ENCODE measurements at regions not wholly inside any gene's neighbourhood (a gene's known extent, or its start where the extent isn't known, plus 50 kb on each side); places are given as distances from the start of the nearest gene placed in this dataset.

- 37% methylated on average over 5 of the region's 5 CpGs for WGBS (ENCODE audit: low lambda C conversion rate)
- ChIA-PET CTCF (ENCODE audit: low intra/inter-chr PET ratio, low total read pairs) (no interaction called here), POLR2A (no interaction called here)
- Histone ChIP-seq H3K9ac (ENCODE audit: insufficient read depth, low read depth, low read length) (no peak overlapping the region), H3K9me3 (ENCODE audit: low read length) (no peaks in the 10 kb centered on the region), H3K79me2 (ENCODE audit: insufficient read depth, low read length) (no peaks in the 10 kb centered on the region), H3K36me3 (replicated peaks in 1 of 2; ENCODE audit: control insufficient read depth in 1 of 2, insufficient read depth in 2 of 2, low read length in 2 of 2) (no peaks in the 10 kb centered on the region), H3K4me2 (ENCODE audit: low read depth, low read length) (no peak overlapping the region), H3K27me3 (ENCODE audit: control insufficient read depth in 1 of 2, insufficient read depth in 2 of 2, low read length in 2 of 2) (no peaks in the 10 kb centered on the region), H2AFZ (ENCODE audit: low read length) (no peak overlapping the region), H4K20me1 (ENCODE audit: insufficient read depth, low read length) (no peaks in the 10 kb centered on the region), H3K4me3 (replicated peaks in 1 of 3; ENCODE audit: insufficient read depth in 1 of 3, low read depth in 2 of 3, low read length in 3 of 3) (no peak overlapping the region), H3K27ac (ENCODE audit: extremely low read length, insufficient read depth, low read length) (no peak overlapping the region), H3K4me1 (ENCODE audit: insufficient read depth, low read length) (peaks cover 11% of the 10 kb centered on the region)
- ATAC-seq (no peak), DNase-seq (ENCODE audit: low spot score) (no peak), FAIRE-seq (no peak)
- TF ChIP-seq SMC3 (IDR thresholded peaks at IDR 0.05; ENCODE audit: low read length), result no peak
- no peak for TF ChIP-seq SALL1 (CRISPR knock-in tag; IDR thresholded peaks at IDR 0.05)
- TF ChIP-seq CCDC6 (CRISPR knock-in tag; IDR thresholded peaks at IDR 0.05), result no peak
- TF ChIP-seq KDM3A (CRISPR knock-in tag; IDR thresholded peaks at IDR 0.05; ENCODE audit: low read depth), result no peak
- TF ChIP-seq ZBTB38 (CRISPR knock-in tag; IDR thresholded peaks at IDR 0.05), result no peak
- no peak for TF ChIP-seq HES4 (CRISPR knock-in tag; IDR thresholded peaks at IDR 0.05; ENCODE audit: borderline replicate concordance)
- TF ChIP-seq ZNF335 (CRISPR knock-in tag; IDR thresholded peaks at IDR 0.05), result no peak
- BruUV-seq (replicated peaks), result no TSS peak
- in situ Hi-C loops (cut with HindIII; ENCODE audit: extremely low pct_ligation_motif_present, low pct_unique_long_range_greater_than_20kb) (no loop called here), intact Hi-C loops (cut with micrococcal nuclease; ENCODE audit: unreplicated experiment) (no loop called here)
These were observed 163.2 kb upstream of the HMCN1 start for GRCh38 chr1:185570962-185571361.

DNA sequence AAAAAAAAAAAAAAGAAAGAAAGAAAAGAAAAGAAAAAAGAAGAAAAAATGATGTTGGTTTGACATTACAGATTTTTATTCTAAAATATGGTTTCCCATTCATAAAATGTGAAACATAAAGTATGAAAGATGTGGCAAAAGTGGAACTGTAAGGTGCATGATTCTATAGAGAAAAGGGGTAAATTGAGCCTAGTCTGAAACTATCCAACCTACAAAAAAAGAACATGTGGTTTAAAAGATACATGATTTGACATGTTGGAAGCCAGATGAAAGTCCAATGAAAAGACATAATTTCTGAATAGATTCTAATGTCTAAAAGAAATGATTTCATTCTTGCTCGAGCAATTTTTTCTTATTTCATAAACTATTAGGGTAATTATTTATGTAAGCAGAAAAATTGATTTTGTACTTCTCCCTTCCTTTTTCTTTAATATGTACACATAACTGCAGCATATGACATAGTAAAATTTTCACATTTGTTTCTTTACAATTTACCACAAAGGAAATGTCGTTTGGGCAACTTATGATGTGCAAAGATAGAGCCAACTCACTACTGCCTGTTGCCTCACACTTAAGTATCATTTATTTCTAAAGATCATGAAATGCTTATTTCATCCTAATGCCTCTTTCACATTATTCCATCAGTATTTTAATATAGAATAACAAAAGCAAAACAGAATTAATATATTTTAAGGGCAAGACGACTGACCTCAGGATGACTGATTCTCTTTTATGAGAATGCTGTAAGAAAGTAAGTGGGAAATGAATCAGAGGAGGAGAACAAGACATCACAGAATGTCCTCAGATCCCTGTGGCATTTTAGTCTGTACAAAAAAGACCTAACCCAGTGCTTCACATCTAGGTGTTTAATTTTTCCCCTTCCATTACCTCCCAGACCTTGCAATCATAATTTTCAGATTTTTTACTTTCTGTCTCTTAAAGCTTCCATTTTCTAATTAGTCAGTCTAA lies 165.8 kb upstream of the HMCN1 start:
- H3K4me2 ChIP-seq (ENCODE audit: low read depth, low read length), result no peak overlapping the region
- CTCF ChIA-PET (ENCODE audit: low intra/inter-chr PET ratio, low total read pairs), result no interaction called here
- H3K4me1 ChIP-seq (ENCODE audit: insufficient read depth, low read length), result no peaks in the 10 kb centered on the region
- no TSS peak for BruUV-seq (replicated peaks)
- H3K79me2 ChIP-seq (ENCODE audit: insufficient read depth, low read length), result no peaks in the 10 kb centered on the region
- FAIRE-seq (no peak), ATAC-seq (no peak), DNase-seq (ENCODE audit: low spot score) (no peak)
- in situ Hi-C loops (cut with HindIII; ENCODE audit: extremely low pct_ligation_motif_present, low pct_unique_long_range_greater_than_20kb) (no loop called here), intact Hi-C loops (cut with micrococcal nuclease; ENCODE audit: unreplicated experiment) (no loop called here)
- H3K36me3 ChIP-seq (replicated peaks in 1 of 2; ENCODE audit: control insufficient read depth in 1 of 2, insufficient read depth in 2 of 2, low read length in 2 of 2), result no peaks in the 10 kb centered on the region
- no peak overlapping the region for H3K27ac ChIP-seq (ENCODE audit: extremely low read length, insufficient read depth, low read length)
- no peaks in the 10 kb centered on the region for H4K20me1 ChIP-seq (ENCODE audit: insufficient read depth, low read length)
- H3K27me3 ChIP-seq (ENCODE audit: control insufficient read depth in 1 of 2, insufficient read depth in 2 of 2, low read length in 2 of 2), result no peaks in the 10 kb centered on the region
- POLR2A ChIA-PET, result no interaction called here
- WGBS (ENCODE audit: low lambda C conversion rate), result 17% methylated on average over 3 of the region's 3 CpGs
- no peak overlapping the region for H2AFZ ChIP-seq (ENCODE audit: low read length)
- no peak overlapping the region for H3K9ac ChIP-seq (ENCODE audit: insufficient read depth, low read depth, low read length)
- no peaks in the 10 kb centered on the region for H3K9me3 ChIP-seq (ENCODE audit: low read length)
- no peak for TF ChIP-seq U2AF1 (optimal IDR thresholded peaks at IDR 0.05; ENCODE audit: low read depth, low read length)
- H3K4me3 ChIP-seq (replicated peaks in 1 of 3; ENCODE audit: insufficient read depth in 1 of 3, low read depth in 2 of 3, low read length in 3 of 3), result no peak overlapping the region
